Activated T-helper 9 cell treated with anti-CD3 and anti-CD28 coated beads, Interleukin-2, amount 50 U/mL, for 16 hours (primary cell): ENCODE measurements at regions not wholly inside any gene's neighbourhood (a gene's known extent, or its start where the extent isn't known, plus 50 kb on each side); places are given as distances from the start of the nearest gene placed in this dataset.

Source experiments
- DNase-seq: peaks from one replicate; pipeline ENCODE4 v3.0.0-alpha.2; 2020; ENCODE audit warnings: low read depth

GRCh38 chr2:219998107-219998506, 370.7 kb downstream of the SLC4A3 start:
- no peak for DNase-seq

GRCh38 chr2:219998714-219999227, 371.3 kb downstream of the SLC4A3 start:
- DNase-seq = no peak

GRCh38 chr2:220000080-220000479, 372.6 kb downstream of the SLC4A3 start:
- DNase-seq = no peak

GRCh38 chr2:220000586-220000985, 373.2 kb downstream of the SLC4A3 start:
- DNase-seq = no peak

GRCh38 chr2:220001751-220002150, 374.3 kb downstream of the SLC4A3 start:
- DNase-seq = no peak

- no peak for DNase-seq
These were observed 374.8 kb downstream of the SLC4A3 start for GRCh38 chr2:220002251-220002650.

GRCh38 chr2:220002699-220003098, 375.3 kb downstream of the SLC4A3 start:
- no peak for DNase-seq

- no peak for DNase-seq
These were observed 377.9 kb downstream of the SLC4A3 start for GRCh38 chr2:220005362-220005761.

GRCh38 chr2:220006152-220006621, 378.8 kb downstream of the SLC4A3 start:
- DNase-seq = no peak

GRCh38 chr2:220011859-220012258, 384.4 kb downstream of the SLC4A3 start:
- no peak for DNase-seq

- no peak for DNase-seq
These were observed 387.5 kb downstream of the SLC4A3 start for GRCh38 chr2:220014961-220015360.

GRCh38 chr2:220015576-220015975, 388.1 kb downstream of the SLC4A3 start:
- no peak for DNase-seq

GRCh38 chr2:220025207-220025606, 397.8 kb downstream of the SLC4A3 start:
- no peak for DNase-seq

GRCh38 chr2:220029013-220029412, 401.6 kb downstream of the SLC4A3 start:
- DNase-seq = no peak

- DNase-seq = no peak
These were observed 406.1 kb downstream of the SLC4A3 start for GRCh38 chr2:220033546-220033945.

- DNase-seq = no peak
These were observed 407.1 kb downstream of the SLC4A3 start for GRCh38 chr2:220034426-220035130.

GRCh38 chr2:220036431-220036830, 409.0 kb downstream of the SLC4A3 start:
- DNase-seq = no peak

- no peak for DNase-seq
These were observed 412.9 kb downstream of the SLC4A3 start for GRCh38 chr2:220040346-220040745.

- DNase-seq = no peak
These were observed 414.0 kb downstream of the SLC4A3 start for GRCh38 chr2:220041447-220041846.

GRCh38 chr2:220043155-220043989, 415.9 kb downstream of the SLC4A3 start:
- no peak for DNase-seq

GRCh38 chr2:220043990-220044335, 416.5 kb downstream of the SLC4A3 start:
- DNase-seq = no peak

GRCh38 chr2:220044383-220044782, 417.0 kb downstream of the SLC4A3 start:
- DNase-seq = no peak

- DNase-seq = no peak
These were observed 419.1 kb downstream of the SLC4A3 start for GRCh38 chr2:220046507-220046906.
